ENCODE measurements at regions not wholly inside any gene's neighbourhood (a gene's known extent, or its start where the extent isn't known, plus 50 kb on each side); places are given as distances from the start of the nearest gene placed in this dataset.

DNA sequence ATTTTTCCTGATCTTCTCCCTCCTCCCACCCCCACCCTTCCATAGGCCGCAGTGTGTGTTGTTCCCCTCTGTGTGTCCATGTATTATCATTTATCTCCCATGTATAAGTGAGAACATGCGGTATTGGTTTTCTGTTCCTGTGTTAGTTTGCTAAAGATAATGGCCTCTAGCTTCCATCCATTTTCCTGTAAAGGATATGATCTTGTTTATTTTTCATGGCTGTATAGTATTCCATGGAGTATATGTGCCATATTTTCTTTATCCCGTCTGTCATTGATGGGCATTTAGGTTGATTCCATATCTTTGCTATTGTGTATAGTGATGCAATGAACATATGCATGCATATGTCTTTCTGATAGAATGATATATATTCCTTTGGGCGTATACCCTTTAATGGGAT, 173.3 kb upstream of the NAALADL2 start:
- no peak for DNase-seq (ENCODE audit: low read depth)

DNA sequence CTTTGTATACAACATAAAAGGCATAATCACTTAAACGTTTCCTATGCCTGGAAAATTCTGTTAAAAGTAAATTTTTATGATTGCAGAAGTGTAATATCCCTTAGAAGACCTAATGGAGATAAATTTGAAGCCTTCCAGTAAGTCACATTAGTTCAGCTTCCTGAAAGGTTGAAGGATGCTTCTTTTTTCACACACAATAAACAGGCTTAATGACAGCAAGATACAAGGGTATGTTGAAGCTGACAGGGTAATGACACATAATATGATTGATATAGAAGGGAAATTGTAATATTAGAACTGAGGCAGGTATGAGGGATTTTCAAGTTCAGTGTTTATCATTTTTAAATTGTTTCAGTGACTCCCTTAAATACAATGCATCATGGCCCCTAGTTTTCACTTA, 161.8 kb upstream of the NAALADL2 start:
- no peak overlapping the region for H3K4me3 ChIP-seq (ENCODE audit: low read depth, low read length)
- TF ChIP-seq, protein P1, sequence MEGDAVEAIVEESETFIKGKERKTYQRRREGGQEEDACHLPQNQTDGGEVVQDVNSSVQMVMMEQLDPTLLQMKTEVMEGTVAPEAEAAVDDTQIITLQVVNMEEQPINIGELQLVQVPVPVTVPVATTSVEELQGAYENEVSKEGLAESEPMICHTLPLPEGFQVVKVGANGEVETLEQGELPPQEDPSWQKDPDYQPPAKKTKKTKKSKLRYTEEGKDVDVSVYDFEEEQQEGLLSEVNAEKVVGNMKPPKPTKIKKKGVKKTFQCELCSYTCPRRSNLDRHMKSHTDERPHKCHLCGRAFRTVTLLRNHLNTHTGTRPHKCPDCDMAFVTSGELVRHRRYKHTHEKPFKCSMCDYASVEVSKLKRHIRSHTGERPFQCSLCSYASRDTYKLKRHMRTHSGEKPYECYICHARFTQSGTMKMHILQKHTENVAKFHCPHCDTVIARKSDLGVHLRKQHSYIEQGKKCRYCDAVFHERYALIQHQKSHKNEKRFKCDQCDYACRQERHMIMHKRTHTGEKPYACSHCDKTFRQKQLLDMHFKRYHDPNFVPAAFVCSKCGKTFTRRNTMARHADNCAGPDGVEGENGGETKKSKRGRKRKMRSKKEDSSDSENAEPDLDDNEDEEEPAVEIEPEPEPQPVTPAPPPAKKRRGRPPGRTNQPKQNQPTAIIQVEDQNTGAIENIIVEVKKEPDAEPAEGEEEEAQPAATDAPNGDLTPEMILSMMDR (IDR thresholded peaks at IDR 0.05; ENCODE audit: insufficient read depth, low read depth, low read length): no peak
- DNase-seq (ENCODE audit: low read depth): no peak

More for the DNA sequence above, 173.3 kb upstream of the NAALADL2 start:
- TF ChIP-seq, protein P1 (IDR thresholded peaks at IDR 0.05; ENCODE audit: insufficient read depth, low read depth, low read length): no peak
- H3K4me3 ChIP-seq (ENCODE audit: low read depth, low read length): no peak overlapping the region

DNA sequence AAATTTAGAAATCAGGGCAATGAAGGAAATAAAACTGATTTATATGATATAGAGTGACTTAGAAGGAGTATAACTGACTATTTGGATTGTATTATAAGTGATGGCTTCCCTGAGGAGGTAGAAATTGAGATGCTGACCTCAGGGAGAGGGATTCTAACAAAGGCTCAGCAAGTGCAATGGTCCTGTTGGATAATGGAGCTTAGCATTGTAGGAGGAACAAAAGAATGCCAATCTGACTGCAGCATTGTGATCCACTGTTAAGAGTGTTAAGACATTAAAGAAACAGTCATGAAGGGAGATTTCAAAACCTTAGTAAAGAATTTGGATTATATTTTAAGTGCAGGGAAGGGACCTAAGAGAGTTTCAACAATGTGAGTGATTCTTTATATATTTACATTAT, 158.4 kb upstream of the NAALADL2 start:
- no peak overlapping the region for H3K4me3 ChIP-seq (ENCODE audit: low read depth, low read length)
- TF ChIP-seq, protein P1 (IDR thresholded peaks at IDR 0.05; ENCODE audit: insufficient read depth, low read depth, low read length): no peak

DNA sequence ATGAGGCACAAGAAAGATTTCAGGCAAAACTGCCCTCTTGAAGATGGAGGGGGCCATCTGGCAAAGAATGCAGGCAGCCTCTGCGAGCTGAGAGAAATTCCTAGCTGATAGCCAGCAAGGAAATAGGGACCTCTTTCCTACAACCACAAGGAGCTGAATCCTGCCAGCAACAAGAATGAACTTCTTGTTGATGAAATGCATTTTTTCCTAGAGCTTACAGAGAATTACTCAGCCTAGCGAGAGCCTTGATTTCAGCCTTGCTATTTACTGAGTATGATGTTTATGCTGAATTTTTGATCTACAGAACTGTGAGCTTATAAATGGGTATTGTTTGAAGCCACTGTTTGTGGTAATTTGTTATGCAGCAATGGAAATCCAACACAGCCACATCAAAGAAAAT, 148.5 kb upstream of the NAALADL2 start:
- DNase-seq (ENCODE audit: low read depth): no peak
- H3K4me3 ChIP-seq (ENCODE audit: low read depth, low read length): no peak overlapping the region
- TF ChIP-seq, protein P1 (IDR thresholded peaks at IDR 0.05; ENCODE audit: insufficient read depth, low read depth, low read length): no peak

More for the DNA sequence above, 158.4 kb upstream of the NAALADL2 start:
- no peak for DNase-seq (ENCODE audit: low read depth)

DNA sequence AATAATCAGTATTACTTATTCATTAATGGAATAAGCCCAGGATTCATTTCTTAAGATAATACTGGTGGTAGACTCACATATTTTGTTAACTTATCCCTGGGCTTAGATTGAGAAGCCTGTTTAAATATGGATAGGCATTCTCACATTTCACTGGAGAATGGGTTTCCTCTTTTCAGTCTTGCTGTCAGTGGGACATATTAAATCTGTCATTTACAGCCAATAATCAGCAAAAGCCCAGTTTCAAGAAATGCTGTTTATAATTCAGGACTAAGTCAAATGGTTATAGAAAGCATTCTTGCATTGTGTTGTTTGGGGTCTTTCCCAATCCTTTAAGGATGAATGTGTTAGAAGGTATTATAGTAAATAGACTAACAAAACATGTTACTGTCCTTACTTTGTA, 143.7 kb upstream of the NAALADL2 start:
- TF ChIP-seq, protein P1 (IDR thresholded peaks at IDR 0.05; ENCODE audit: insufficient read depth, low read depth, low read length): no peak
- H3K4me3 ChIP-seq (ENCODE audit: low read depth, low read length): no peak overlapping the region
- no peak for DNase-seq (ENCODE audit: low read depth)

DNA sequence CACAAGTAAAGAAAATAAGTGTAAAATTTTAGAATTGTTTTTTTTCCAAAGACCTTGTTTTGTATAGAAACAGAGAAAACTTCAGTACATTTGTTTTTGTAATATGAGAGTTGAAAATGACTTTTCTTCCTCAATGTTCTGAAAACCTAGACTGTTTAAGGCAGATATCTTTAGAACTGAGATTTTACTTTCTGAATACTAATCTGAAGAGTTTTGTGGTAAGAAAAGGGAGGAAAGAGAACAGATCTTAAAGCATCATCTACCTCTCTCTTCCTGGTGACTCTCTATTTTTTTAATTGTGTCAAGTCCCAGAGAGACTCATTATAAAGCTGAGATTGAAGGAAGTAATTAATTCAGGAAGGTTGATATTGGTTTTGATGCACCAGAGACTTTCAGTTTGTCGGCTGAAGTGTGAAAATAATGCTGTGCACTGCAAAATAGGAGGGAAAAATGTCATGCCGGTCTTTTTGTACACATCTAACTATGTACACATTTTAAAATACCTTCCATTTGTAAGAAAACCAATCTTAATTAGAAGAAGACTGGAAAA, 142.1 kb upstream of the NAALADL2 start:
- TF ChIP-seq, protein P1 (IDR thresholded peaks at IDR 0.05; ENCODE audit: insufficient read depth, low read depth, low read length): no peak
- H3K4me3 ChIP-seq (ENCODE audit: low read depth, low read length): no peak overlapping the region
- DNase-seq (ENCODE audit: low read depth): no peak

DNA sequence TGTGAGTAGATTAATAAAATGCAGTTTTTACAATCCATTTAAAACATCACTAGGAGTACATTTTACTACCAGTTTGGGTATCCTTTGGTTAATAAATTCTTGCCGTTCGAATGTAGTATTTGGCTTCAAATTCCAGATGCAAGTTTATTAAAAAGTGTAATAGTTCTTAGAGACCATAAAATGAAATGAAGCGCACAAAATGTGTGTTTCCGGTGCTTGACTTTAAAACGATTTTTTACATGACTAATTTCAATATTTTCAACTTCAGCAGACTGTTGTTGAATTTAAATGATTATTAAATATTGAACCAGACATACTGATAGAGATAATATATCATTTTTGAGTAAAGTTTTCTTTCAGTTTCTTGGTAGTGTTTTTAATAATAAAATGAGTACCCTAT, 138.4 kb upstream of the NAALADL2 start:
- no peak for DNase-seq (ENCODE audit: low read depth)
- TF ChIP-seq, protein P1 (IDR thresholded peaks at IDR 0.05; ENCODE audit: insufficient read depth, low read depth, low read length): no peak
- H3K4me3 ChIP-seq (ENCODE audit: low read depth, low read length): no peak overlapping the region
